GM19452 (cell line): ENCODE measurements at regions not wholly inside any gene's neighbourhood (a gene's known extent, or its start where the extent isn't known, plus 50 kb on each side); places are given as distances from the start of the nearest gene placed in this dataset.
A peak's percentile ranks its signal among the peaks of the same experiment; 100 is the strongest.
"Not testable (repeated sequence)": the region's sequence is repeated elsewhere in the genome, so short reads cannot be mapped to it uniquely, and the experiment has no call there.

Experiments used
- ATAC-seq: cut with Tn5 transposase; IDR thresholded peaks from one replicate; pipeline ENCODE4 v1.9.1; 2021; ENCODE audit not compliant: unreplicated experiment

GRCh38 chr20:25848222-25848621, 151.6 kb upstream of the ZNF337 start:
- ATAC-seq: no peak

- not testable (repeated sequence) for ATAC-seq
Observed at GRCh38 chr20:25844640-25845039, 148.0 kb upstream of the ZNF337 start.

- ATAC-seq: not testable (repeated sequence)
Observed at GRCh38 chr20:25813511-25813910, 116.9 kb upstream of the ZNF337 start.

GRCh38 chr20:25798174-25798993, 101.7 kb upstream of the ZNF337 start:
- ATAC-seq: not testable (repeated sequence)

- not testable (repeated sequence) for ATAC-seq
Observed at GRCh38 chr20:25797062-25797461, 100.4 kb upstream of the ZNF337 start.

- not testable (repeated sequence) for ATAC-seq
Observed at GRCh38 chr20:25777241-25777640, 80.6 kb upstream of the ZNF337 start.

- ATAC-seq: not testable (repeated sequence)
Observed at GRCh38 chr20:25774711-25775110, 78.1 kb upstream of the ZNF337 start.

GRCh38 chr20:25774203-25774602, 77.5 kb upstream of the ZNF337 start:
- not testable (repeated sequence) for ATAC-seq

- not testable (repeated sequence) for ATAC-seq
Observed at GRCh38 chr20:25772437-25772836, 75.8 kb upstream of the ZNF337 start.

GRCh38 chr20:25771818-25772217, 75.2 kb upstream of the ZNF337 start:
- ATAC-seq: not testable (repeated sequence)

GRCh38 chr20:25761596-25761995, 64.9 kb upstream of the ZNF337 start:
- ATAC-seq: no peak

- ATAC-seq: not testable (repeated sequence)
Observed at GRCh38 chr20:25761046-25761445, 64.4 kb upstream of the ZNF337 start.

- peak; percentile 90 for ATAC-seq
Observed at GRCh38 chr20:25750765-25751696, 54.4 kb upstream of the ZNF337 start.

- peak; percentile 10 for ATAC-seq
Observed at GRCh38 chr20:25750220-25750764, 53.6 kb upstream of the ZNF337 start.

GRCh38 chr20:25749649-25750048, 53.0 kb upstream of the ZNF337 start:
- ATAC-seq: no peak
